Right lobe of liver (tissue), 6 donors: ENCODE measurements at regions not wholly inside any gene's neighbourhood (a gene's known extent, or its start where the extent isn't known, plus 50 kb on each side); places are given as distances from the start of the nearest gene placed in this dataset.

ENCODE experiments used
- ATAC-seq, 4 donors: fragments of 200-7000 bp; cut with Tn5 transposase; one replicate each; pipeline ENCODE4 v1.9.1; 2020; ENCODE audit warnings: mild to moderate bottlenecking in 4 of 4, moderate library complexity in 4 of 4
- DNase-seq, 3 donors: peaks; one replicate each; pipeline ENCODE4 v3.0.0-alpha.2; 2020
- H3K27ac ChIP-seq, 3 donors: fragments of 200-600 bp; one replicate each; pipeline ENCODE4 v1.8.0; 2022
- H3K27me3 ChIP-seq, 2 donors: fragments of 200-600 bp; one replicate each; pipeline ENCODE4 v1.8.0; 2022
- H3K36me3 ChIP-seq, 4 donors: fragments of 200-600 bp; sonication (generic) in 1 of 4; one replicate each; pipeline versions ENCODE4 v1.5.1 to v1.8.0; 2017 to 2022; ENCODE audit warnings: control low read depth in 1 of 4
- H3K4me1 ChIP-seq, 4 donors: fragments of 200-600 bp; sonication (generic) in 1 of 4; one replicate each; pipeline versions ENCODE4 v1.5.1 to v1.8.0; 2017 to 2022; ENCODE audit warnings: control low read depth in 1 of 4
- H3K4me3 ChIP-seq, 3 donors: fragments of 200-600 bp; one replicate each; pipeline ENCODE4 v1.8.0; 2022
- H3K9me3 ChIP-seq, 4 donors: fragments of 200-600 bp; sonication (generic) in 1 of 4; one replicate each; pipeline versions ENCODE4 v1.5.1 to v1.8.0; 2017 to 2022; ENCODE audit warnings: control low read depth in 1 of 4
- CTCF ChIP-seq, 4 donors: fragments of 200-600 bp in 3 of 4; fragments of 450-650 bp in 1 of 4; IDR thresholded peaks; one replicate each; pipeline versions ENCODE4 v1.5.1 to v1.8.0; 2016 to 2022; ENCODE audit warnings: antibody characterized with exemption in 4 of 4, mild to moderate bottlenecking in 2 of 4
- POLR2A ChIP-seq: fragments of 450-650 bp; IDR thresholded peaks from one replicate; pipeline ENCODE4 v1.6.1; 2017; ENCODE audit warnings: antibody characterized with exemption, mild to moderate bottlenecking
- WGBS: methylation state at CpG from one replicate; pipeline ENCODE4 v1.1.6; 2018; ENCODE audit warnings: low coverage, low lambda C conversion rate; ENCODE audit not compliant: insufficient coverage; ENCODE audit errors: missing lambda C conversion rate; 5-methylcytosine and 5-hydroxymethylcytosine counted together
- intact Hi-C, 2 donors: fragments of 100-400 bp; cut with DNase I; formaldehyde crosslinking; loops; one replicate each; pipeline versions ENCODE4 v1.11.2 to v1.14.1; 2022
- donor health status: DM: no; HTN: yes; CAD: no.
- donor health status: DM: no; HTN: no; CAD: no.
- donor health status: DM: no; HTN: no; CAD: no.
- donor health status: DM: no; HTN: yes; CAD: no.
- donor health status: DM: no; HTN: yes; CAD: no.

DNA sequence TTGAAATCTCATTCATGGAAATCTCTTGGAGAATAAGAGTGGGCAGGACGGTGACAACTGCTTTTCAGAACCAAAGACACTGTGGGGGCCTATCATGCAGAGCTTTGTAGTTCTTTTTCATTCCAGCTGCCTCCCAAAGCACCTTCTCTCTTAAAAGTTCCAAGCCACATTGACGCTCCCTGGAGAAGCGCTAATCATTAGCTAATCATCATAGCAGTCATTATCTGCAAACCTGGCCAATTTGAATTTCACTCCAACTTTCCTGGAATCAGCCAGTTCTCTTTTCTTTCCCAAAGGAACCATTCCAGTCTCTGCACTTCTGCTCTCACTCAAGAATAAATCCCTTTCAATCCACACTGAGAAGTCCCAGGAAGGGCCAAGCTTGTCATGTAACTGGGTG is 1144.1 kb upstream of the IGFBP7 start:
- no peaks in the 10 kb centered on the region for H3K4me1 ChIP-seq
- ATAC-seq, result no peak
- 41% methylated on average over 3 of the region's 3 CpGs for WGBS
- H3K36me3 ChIP-seq, result no peaks in the 10 kb centered on the region
- no peak overlapping the region for H3K4me3 ChIP-seq
- no peak for DNase-seq
- no peaks in the 10 kb centered on the region for H3K9me3 ChIP-seq
- no peaks in the 10 kb centered on the region for H3K27me3 ChIP-seq
- intact Hi-C loops, result no loop called here
- no peak overlapping the region for H3K27ac ChIP-seq
- TF ChIP-seq POLR2A, result no peak
- no peak for TF ChIP-seq CTCF (IDR thresholded peaks at IDR 0.05)

DNA sequence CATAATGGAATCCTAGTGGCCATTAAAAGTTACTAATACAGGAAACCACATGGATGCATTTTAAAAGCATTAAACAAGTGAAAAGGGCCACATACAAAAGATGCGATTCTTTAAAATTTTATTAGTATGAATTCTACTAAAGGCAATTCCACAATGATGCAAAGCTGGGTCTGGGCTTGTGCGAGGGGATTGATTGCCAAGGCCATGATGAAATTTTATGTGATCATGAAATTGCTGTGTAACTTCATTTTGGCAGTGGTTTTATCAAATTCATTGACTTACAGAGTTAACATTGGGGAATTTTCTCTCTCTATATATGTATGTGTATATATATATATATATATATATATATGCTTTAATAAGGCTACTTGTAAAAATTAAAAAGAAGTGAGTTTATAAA is 1142.5 kb upstream of the IGFBP7 start:
- WGBS, result 73% methylated on average over 2 of the region's 2 CpGs
- Histone ChIP-seq H3K4me1 (no peaks in the 10 kb centered on the region), H3K4me3 (no peak overlapping the region), H3K27ac (no peak overlapping the region), H3K36me3 (no peaks in the 10 kb centered on the region), H3K9me3 (no peaks in the 10 kb centered on the region), H3K27me3 (no peaks in the 10 kb centered on the region)
- intact Hi-C loops, result no loop called here
- ATAC-seq (no peak), DNase-seq (no peak)
- no peak for TF ChIP-seq CTCF (IDR thresholded peaks at IDR 0.05)
- TF ChIP-seq POLR2A, result no peak

DNA sequence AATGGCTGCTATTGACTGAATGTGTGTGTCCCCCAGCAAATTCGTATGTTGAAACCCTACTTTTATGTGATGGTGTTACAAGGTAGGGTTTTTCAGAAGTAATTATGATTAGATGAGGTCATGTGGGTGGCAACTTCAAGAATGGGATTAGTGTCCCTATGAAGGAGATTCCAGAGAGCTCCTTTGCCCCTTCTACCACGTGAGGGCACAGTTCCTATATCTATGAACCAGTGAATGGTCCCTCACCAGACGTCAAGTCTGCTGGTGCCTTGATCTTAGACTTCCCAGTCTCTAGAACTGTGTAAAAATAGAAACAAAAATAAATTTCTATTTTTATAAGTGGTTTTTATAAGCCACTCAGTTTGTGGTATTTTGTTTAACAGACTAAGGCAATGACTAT is 1137.6 kb upstream of the IGFBP7 start:
- no peak for ATAC-seq
- intact Hi-C loops, result no loop called here
- no peaks in the 10 kb centered on the region for H3K9me3 ChIP-seq
- H3K27ac ChIP-seq, result no peak overlapping the region
- no peak for DNase-seq
- 11% methylated on average over 3 of the region's 3 CpGs for WGBS
- H3K36me3 ChIP-seq, result no peaks in the 10 kb centered on the region
- no peaks in the 10 kb centered on the region for H3K27me3 ChIP-seq
- TF ChIP-seq POLR2A, result no peak
- no peaks in the 10 kb centered on the region for H3K4me1 ChIP-seq
- H3K4me3 ChIP-seq, result no peak overlapping the region

DNA sequence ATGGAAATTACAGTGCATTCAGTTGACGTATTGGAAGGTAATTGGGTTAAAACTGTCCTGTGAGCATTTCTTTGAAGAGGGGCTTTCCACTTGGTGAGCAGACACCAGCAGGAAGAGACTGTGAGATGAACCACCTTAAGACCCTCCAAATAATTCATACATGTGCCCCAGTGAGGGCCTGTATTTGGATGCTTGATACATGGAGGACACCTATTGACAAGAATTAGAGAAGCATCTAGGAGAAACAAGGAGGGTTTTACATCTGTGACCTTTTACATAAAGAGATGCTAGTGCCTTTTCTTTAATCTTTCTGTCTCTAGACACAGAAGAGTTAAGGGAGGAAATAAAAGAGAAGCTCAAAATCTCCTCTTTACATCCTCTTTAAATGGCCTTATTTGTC is 1115.3 kb upstream of the IGFBP7 start:
- intact Hi-C loops, result no loop called here
- DNase-seq, result no peak
- no peak for TF ChIP-seq CTCF (IDR thresholded peaks at IDR 0.05)
- TF ChIP-seq POLR2A, result no peak
- Histone ChIP-seq H3K27ac (no peak overlapping the region), H3K27me3 (no peaks in the 10 kb centered on the region), H3K4me3 (no peak overlapping the region), H3K4me1 (no peaks in the 10 kb centered on the region), H3K36me3 (no peaks in the 10 kb centered on the region), H3K9me3 (no peaks in the 10 kb centered on the region)
- no peak for ATAC-seq
- no CpG with 5 or more reads among the region's 1 CpG for WGBS

- TF ChIP-seq POLR2A (no peak), CTCF (IDR thresholded peaks at IDR 0.05) (no peak)
- ATAC-seq, result no peak
- no peaks in the 10 kb centered on the region for H3K27me3 ChIP-seq
- no peaks in the 10 kb centered on the region for H3K4me1 ChIP-seq
- no peak overlapping the region for H3K27ac ChIP-seq
- H3K9me3 ChIP-seq, result no peaks in the 10 kb centered on the region
- no peaks in the 10 kb centered on the region for H3K36me3 ChIP-seq
- 28% methylated on average over 2 of the region's 2 CpGs for WGBS
- no peak for DNase-seq
- intact Hi-C loops, result no loop called here
- H3K4me3 ChIP-seq, result no peak overlapping the region
Observed at GRCh38 chr4:58219179-58219578, 1109.0 kb upstream of the IGFBP7 start.
